Caco-2 (cell line): ENCODE measurements at regions not wholly inside any gene's neighbourhood (a gene's known extent, or its start where the extent isn't known, plus 50 kb on each side); places are given as distances from the start of the nearest gene placed in this dataset.

Experiments used
- BruUV-seq: library from RNA; stranded (reverse); fragments of 400-500 nt; replicated peaks from 2 replicates; lab custom pipeline; 2021; lab: Mats Ljungman, UMichigan
- CTCF ChIA-PET: fragments of 300-600 bp; sonication (Branson Sonifier 250); formaldehyde crosslinking; loops from one replicate; lab custom pipeline; 2022; ENCODE audit warnings: antibody characterized with exemption; lab: Charles Lee
- POLR2A ChIA-PET: fragments of 300-600 bp; sonication (Branson Sonifier 250); formaldehyde crosslinking; loops from one replicate; lab custom pipeline; 2022; ENCODE audit warnings: antibody characterized with exemption; lab: Charles Lee
- DNase-seq, 2 experiments: peaks; one replicate each; pipeline versions ENCODE4 v3.0.0 to v3.0.0-alpha.2; 2020 to 2022
- H3K27me3 ChIP-seq: replicated peaks from 2 replicates; pipeline ENCODE4 v1.6.0; 2011; ENCODE audit warnings: low read length; ENCODE audit not compliant: control insufficient read depth, insufficient read depth
- H3K36me3 ChIP-seq: 2 replicates; pipeline ENCODE4 v1.5.1; 2011; ENCODE audit warnings: low read length; ENCODE audit not compliant: control insufficient read depth, insufficient read depth
- H3K4me1 ChIP-seq: fragments of 250-450 bp; sonication (Bioruptor Pico); 2 replicates; pipeline ENCODE4 v1.5.1; 2020; ENCODE audit warnings: mild to moderate bottlenecking
- H3K4me3 ChIP-seq: 2 replicates; pipeline ENCODE4 v1.5.1; 2011; ENCODE audit warnings: low read depth, mild to moderate bottlenecking, control low read depth, low read length
- H3K9me3 ChIP-seq: fragments of 250-450 bp; sonication (Bioruptor Pico); 2 replicates; pipeline ENCODE4 v1.5.1; 2020; ENCODE audit warnings: mild to moderate bottlenecking, moderate library complexity
- H3K27ac Mint-ChIP-seq: one replicate; pipeline ENCODE4 v1.8.0; 2022; ENCODE audit warnings: mixed read lengths; ENCODE audit not compliant: unreplicated experiment
- H3K27me3 Mint-ChIP-seq: one replicate; pipeline ENCODE4 v1.8.0; 2022; ENCODE audit warnings: mixed read lengths; ENCODE audit not compliant: insufficient read depth, unreplicated experiment
- H3K36me3 Mint-ChIP-seq: one replicate; pipeline ENCODE4 v1.8.0; 2022; ENCODE audit warnings: mild to moderate bottlenecking, mixed read lengths; ENCODE audit not compliant: insufficient read depth, unreplicated experiment
- H3K4me1 Mint-ChIP-seq: one replicate; pipeline ENCODE4 v1.8.0; 2022; ENCODE audit warnings: low read depth, mixed read lengths; ENCODE audit not compliant: unreplicated experiment
- H3K4me3 Mint-ChIP-seq: one replicate; pipeline ENCODE4 v1.8.0; 2022; ENCODE audit warnings: mild to moderate bottlenecking, moderate library complexity, mixed read lengths; ENCODE audit not compliant: unreplicated experiment
- H3K9me3 Mint-ChIP-seq: one replicate; pipeline ENCODE4 v1.8.0; 2022; ENCODE audit warnings: mixed read lengths; ENCODE audit not compliant: unreplicated experiment
- CTCF ChIP-seq, 2 experiments: fragments of 200-600 bp in 1 of 2; IDR thresholded peaks; 1 replicate in 1 of 2; 2 replicates in 1 of 2; pipeline versions ENCODE4 v1.5.1 to v1.8.0; 2011 to 2022; ENCODE audit warnings: antibody characterized with exemption in 1 of 2, control low read depth in 1 of 2, inconsistent platforms in 1 of 2, low read depth in 1 of 2, low read length in 1 of 2, mild to moderate bottlenecking in 1 of 2, moderate library complexity in 1 of 2; ENCODE audit not compliant: insufficient read depth in 1 of 2, severe bottlenecking in 1 of 2, unreplicated experiment in 1 of 2
- intact Hi-C: fragments of 100-400 bp; cut with micrococcal nuclease; formaldehyde crosslinking; loops from one replicate; pipeline ENCODE4 v1.10.0; 2022; ENCODE audit not compliant: unreplicated experiment

DNA sequence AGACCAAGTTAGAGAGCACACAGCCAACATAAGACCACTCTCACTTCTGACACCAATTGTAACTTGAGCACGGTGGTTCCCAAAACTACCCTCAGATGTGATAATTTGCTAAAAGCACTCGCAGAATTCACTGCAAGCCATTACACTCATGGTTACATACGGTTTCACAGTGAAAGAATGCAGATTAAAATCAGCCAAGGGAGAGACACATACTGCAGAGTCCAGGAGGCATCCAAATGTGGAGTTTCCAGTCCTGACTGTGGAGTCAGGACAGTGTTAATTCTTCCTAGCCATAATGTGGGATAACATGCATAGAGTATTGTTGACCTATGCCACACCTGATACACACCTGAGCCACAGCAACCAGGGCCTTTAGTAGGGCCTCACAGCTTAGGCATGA, 956.4 kb downstream of the NTRK3 start:
- H3K36me3 ChIP-seq: no peaks in the 10 kb centered on the region
- Mint-ChIP-seq H3K27me3 (no peaks in the 10 kb centered on the region), H3K36me3 (no peaks in the 10 kb centered on the region), H3K4me1 (no peaks in the 10 kb centered on the region), H3K4me3 (no peak overlapping the region), H3K9me3 (no peaks in the 10 kb centered on the region), H3K27ac (no peak overlapping the region)
- H3K27me3 ChIP-seq: no peaks in the 10 kb centered on the region
- BruUV-seq: no TSS peak
- no peaks in the 10 kb centered on the region for H3K4me1 ChIP-seq
- POLR2A ChIA-PET: no interaction called here
- no peak overlapping the region for H3K4me3 ChIP-seq
- DNase-seq: no peak
- no peak for TF ChIP-seq CTCF (IDR thresholded peaks at IDR 0.05; ENCODE audit: insufficient read depth in 1 of 2, low read depth in 1 of 2, low read length in 1 of 2, severe bottlenecking in 1 of 2, unreplicated experiment in 1 of 2)
- intact Hi-C loops: no loop called here
- CTCF ChIA-PET: no interaction called here
- H3K9me3 ChIP-seq: no peaks in the 10 kb centered on the region

GRCh38 chr15:87294854-87295253, 961.7 kb downstream of the NTRK3 start:
- H3K4me3 ChIP-seq: no peak overlapping the region
- no peaks in the 10 kb centered on the region for H3K27me3 ChIP-seq
- BruUV-seq: no TSS peak
- TF ChIP-seq CTCF (IDR thresholded peaks at IDR 0.05; ENCODE audit: insufficient read depth in 1 of 2, low read depth in 1 of 2, low read length in 1 of 2, severe bottlenecking in 1 of 2, unreplicated experiment in 1 of 2): no peak
- no peaks in the 10 kb centered on the region for H3K36me3 ChIP-seq
- no peaks in the 10 kb centered on the region for H3K9me3 Mint-ChIP-seq
- no peaks in the 10 kb centered on the region for H3K27me3 Mint-ChIP-seq
- H3K27ac Mint-ChIP-seq: no peak overlapping the region
- CTCF ChIA-PET: no interaction called here
- no peaks in the 10 kb centered on the region for H3K4me1 Mint-ChIP-seq
- POLR2A ChIA-PET: no interaction called here
- intact Hi-C loops: no loop called here
- no peak overlapping the region for H3K4me3 Mint-ChIP-seq
- no peak for DNase-seq
- no peaks in the 10 kb centered on the region for H3K9me3 ChIP-seq
- no peaks in the 10 kb centered on the region for H3K36me3 Mint-ChIP-seq
- H3K4me1 ChIP-seq: no peaks in the 10 kb centered on the region

DNA sequence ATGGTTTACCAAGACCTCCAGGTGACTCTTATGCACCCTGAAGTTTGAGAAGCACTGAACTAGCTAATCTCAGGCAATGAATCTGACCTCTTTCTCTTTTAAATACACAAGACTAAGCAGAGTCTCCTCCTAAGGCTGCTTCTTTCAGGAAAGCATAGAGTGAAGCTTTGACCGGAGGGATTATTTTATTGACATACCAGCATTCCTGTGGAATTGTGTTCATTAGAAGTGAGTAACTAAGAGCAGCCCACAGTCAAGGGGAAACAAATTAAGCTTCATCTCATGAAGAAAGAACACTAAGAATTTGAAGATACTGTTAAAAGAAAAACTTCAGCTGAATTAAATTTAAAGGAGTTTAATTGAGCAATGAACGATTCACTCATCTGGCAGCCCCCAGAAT, 963.5 kb downstream of the NTRK3 start:
- BruUV-seq: no TSS peak
- intact Hi-C loops: no loop called here

More for the DNA sequence above, 963.5 kb downstream of the NTRK3 start:
- H3K4me1 ChIP-seq: no peaks in the 10 kb centered on the region
- Mint-ChIP-seq H3K4me3 (no peak overlapping the region), H3K27me3 (no peaks in the 10 kb centered on the region), H3K4me1 (no peaks in the 10 kb centered on the region), H3K9me3 (no peaks in the 10 kb centered on the region), H3K36me3 (no peaks in the 10 kb centered on the region), H3K27ac (no peak overlapping the region)
- POLR2A ChIA-PET: no interaction called here
- TF ChIP-seq CTCF (IDR thresholded peaks at IDR 0.05; ENCODE audit: insufficient read depth in 1 of 2, low read depth in 1 of 2, low read length in 1 of 2, severe bottlenecking in 1 of 2, unreplicated experiment in 1 of 2): no peak
- H3K9me3 ChIP-seq: no peaks in the 10 kb centered on the region
- H3K27me3 ChIP-seq: no peaks in the 10 kb centered on the region
- CTCF ChIA-PET: no interaction called here
- H3K36me3 ChIP-seq: no peaks in the 10 kb centered on the region
- H3K4me3 ChIP-seq: no peak overlapping the region
- no peak for DNase-seq
